ENCODE measurements at regions not wholly inside any gene's neighbourhood (a gene's known extent, or its start where the extent isn't known, plus 50 kb on each side); places are given as distances from the start of the nearest gene placed in this dataset.

- DNase-seq (ENCODE audit: low read depth in 3 of 3) = no peak
Measured at GRCh38 chr15:29556380-29556779, 265.9 kb downstream of the TJP1 start.

- no peak for DNase-seq (ENCODE audit: low read depth in 3 of 3)
Measured at GRCh38 chr15:29554531-29554930, 267.7 kb downstream of the TJP1 start.

GRCh38 chr15:29550834-29551465 is 271.3 kb downstream of the TJP1 start:
- DNase-seq (ENCODE audit: low read depth in 3 of 3) = no peak

- no peak for DNase-seq (ENCODE audit: low read depth in 3 of 3)
Measured at GRCh38 chr15:29548006-29548405, 274.3 kb downstream of the TJP1 start.

- no peak for DNase-seq (ENCODE audit: low read depth in 3 of 3)
Measured at GRCh38 chr15:29544513-29545128, 275.0 kb upstream of the NSMCE3 start.

- DNase-seq (ENCODE audit: low read depth in 3 of 3) = no peak
Measured at GRCh38 chr15:29542994-29543393, 273.4 kb upstream of the NSMCE3 start.

GRCh38 chr15:29541309-29541708 is 271.7 kb upstream of the NSMCE3 start:
- DNase-seq (ENCODE audit: low read depth in 3 of 3) = no peak

- DNase-seq (ENCODE audit: low read depth in 3 of 3) = no peak
Measured at GRCh38 chr15:29540479-29540878, 270.9 kb upstream of the NSMCE3 start.

- DNase-seq (ENCODE audit: low read depth in 3 of 3) = no peak
Measured at GRCh38 chr15:29539736-29540135, 270.1 kb upstream of the NSMCE3 start.

- DNase-seq (ENCODE audit: low read depth in 3 of 3) = no peak
Measured at GRCh38 chr15:29538044-29538443, 268.4 kb upstream of the NSMCE3 start.

- DNase-seq (ENCODE audit: low read depth in 3 of 3) = no peak
Measured at GRCh38 chr15:29535952-29536351, 266.3 kb upstream of the NSMCE3 start.

GRCh38 chr15:29534378-29534777 is 264.8 kb upstream of the NSMCE3 start:
- no peak for DNase-seq (ENCODE audit: low read depth in 3 of 3)

GRCh38 chr15:29533647-29534046 is 264.0 kb upstream of the NSMCE3 start:
- DNase-seq (ENCODE audit: low read depth in 3 of 3) = no peak

GRCh38 chr15:29532296-29532695 is 262.7 kb upstream of the NSMCE3 start:
- DNase-seq (ENCODE audit: low read depth in 3 of 3) = no peak

GRCh38 chr15:29530966-29531365 is 261.3 kb upstream of the NSMCE3 start:
- no peak for DNase-seq (ENCODE audit: low read depth in 3 of 3)

GRCh38 chr15:29529043-29529442 is 259.4 kb upstream of the NSMCE3 start:
- DNase-seq (ENCODE audit: low read depth in 3 of 3) = no peak

- no peak for DNase-seq (ENCODE audit: low read depth in 3 of 3)
Measured at GRCh38 chr15:29528276-29528675, 258.7 kb upstream of the NSMCE3 start.

- DNase-seq (ENCODE audit: low read depth in 3 of 3) = no peak
Measured at GRCh38 chr15:29526802-29527201, 257.2 kb upstream of the NSMCE3 start.

- DNase-seq (ENCODE audit: low read depth in 3 of 3) = no peak
Measured at GRCh38 chr15:29522373-29523276, 253.0 kb upstream of the NSMCE3 start.

- no peak for DNase-seq (ENCODE audit: low read depth in 3 of 3)
Measured at GRCh38 chr15:29518442-29518841, 248.8 kb upstream of the NSMCE3 start.

GRCh38 chr15:29517829-29518228 is 248.2 kb upstream of the NSMCE3 start:
- no peak for DNase-seq (ENCODE audit: low read depth in 3 of 3)

- no peak for DNase-seq (ENCODE audit: low read depth in 3 of 3)
Measured at GRCh38 chr15:29516929-29517328, 247.3 kb upstream of the NSMCE3 start.

- no peak for DNase-seq (ENCODE audit: low read depth in 3 of 3)
Measured at GRCh38 chr15:29514926-29515325, 245.3 kb upstream of the NSMCE3 start.
